OCI-LY1 (cell line): ENCODE measurements at regions not wholly inside any gene's neighbourhood (a gene's known extent, or its start where the extent isn't known, plus 50 kb on each side); places are given as distances from the start of the nearest gene placed in this dataset.
A peak's percentile ranks its signal among the peaks of the same experiment; 100 is the strongest.

Experiments
- H2AFZ ChIP-seq: fragments of 200-600 bp; sonication (generic), shearing (Covaris generic); 2 replicates; pipeline ENCODE4 v1.6.0; 2014; ENCODE audit warnings: antibody characterized with exemption, mild to moderate bottlenecking, low read length
- H3F3A ChIP-seq: fragments of 200-600 bp; sonication (generic), shearing (Covaris generic); 2 replicates; pipeline ENCODE4 v1.6.0; 2014; ENCODE audit warnings: mild to moderate bottlenecking, antibody characterized with exemption, low read length, moderate library complexity; ENCODE audit not compliant: insufficient read depth
- H3K27ac ChIP-seq: fragments of 200-600 bp; sonication (generic); 2 replicates; pipeline ENCODE4 v1.5.1; 2014; ENCODE audit warnings: low read length, mixed run types, mild to moderate bottlenecking, low read depth; ENCODE audit not compliant: poor library complexity, severe bottlenecking
- H3K27me3 ChIP-seq: fragments of 200-600 bp; sonication (generic); 2 replicates; pipeline ENCODE4 v1.6.0; 2014; ENCODE audit warnings: antibody characterized with exemption, mild to moderate bottlenecking, low read length, moderate library complexity; ENCODE audit not compliant: insufficient read depth
- H3K36me3 ChIP-seq: fragments of 200-600 bp; sonication (generic); 2 replicates; pipeline ENCODE4 v1.6.1; 2014; ENCODE audit warnings: mild to moderate bottlenecking, antibody characterized with exemption, low read length, moderate library complexity, mixed read lengths; ENCODE audit not compliant: insufficient read depth
- H3K4me1 ChIP-seq: fragments of 200-600 bp; sonication (generic); 2 replicates; pipeline ENCODE4 v1.5.1; 2014; ENCODE audit warnings: mild to moderate bottlenecking, low read length, moderate library complexity; ENCODE audit not compliant: insufficient read depth, severe bottlenecking
- H3K4me2 ChIP-seq: fragments of 200-600 bp; sonication (generic), shearing (Covaris generic); 2 replicates; pipeline ENCODE4 v1.6.1; 2014; ENCODE audit warnings: low read length
- H3K4me3 ChIP-seq: fragments of 200-600 bp; sonication (generic); 2 replicates; pipeline ENCODE4 v1.5.1; 2014; ENCODE audit warnings: low read length, low read depth, mild to moderate bottlenecking, mixed read lengths; ENCODE audit not compliant: poor library complexity, severe bottlenecking
- H3K79me2 ChIP-seq: fragments of 200-600 bp; shearing (Covaris generic); 2 replicates; pipeline ENCODE4 v1.6.1; 2016; ENCODE audit warnings: mixed run types, low read length, mixed read lengths; ENCODE audit not compliant: insufficient read depth
- H3K9ac ChIP-seq: fragments of 200-600 bp; sonication (generic), shearing (Covaris generic); 2 replicates; pipeline ENCODE4 v1.6.1; 2014; ENCODE audit warnings: mild to moderate bottlenecking, low read length, mixed read lengths
- H3K9me2 ChIP-seq: fragments of 200-600 bp; sonication (generic), shearing (Covaris generic); 2 replicates; pipeline ENCODE4 v1.6.1; 2014; ENCODE audit warnings: low read depth, mild to moderate bottlenecking, low read length, mixed read lengths
- H3K9me3 ChIP-seq: fragments of 200-600 bp; shearing (Covaris generic); 2 replicates; pipeline ENCODE4 v1.6.1; 2014; ENCODE audit warnings: low read length, mixed read lengths
- H4K20me1 ChIP-seq: fragments of 200-600 bp; sonication (generic), shearing (Covaris generic); 2 replicates; pipeline ENCODE4 v1.6.0; 2016; ENCODE audit warnings: mild to moderate bottlenecking, low read length; ENCODE audit not compliant: insufficient read depth
- CTCF ChIP-seq: fragments of 200-600 bp; sonication (generic), shearing (Covaris generic); IDR thresholded peaks from 2 replicates; pipeline ENCODE4 v1.5.1; 2017; ENCODE audit warnings: mild to moderate bottlenecking, antibody characterized with exemption, low read length, moderate library complexity, mixed read lengths
- EZH2 ChIP-seq: fragments of 200-600 bp; sonication (generic), shearing (Covaris generic); IDR thresholded peaks from 2 replicates; pipeline ENCODE4 v1.8.0; 2017; ENCODE audit warnings: borderline replicate concordance, mixed run types, mild to moderate bottlenecking, antibody characterized with exemption, low read length, moderate library complexity, mixed read lengths

- no peak overlapping the region for H3K4me2 ChIP-seq
- H4K20me1 ChIP-seq = no peaks in the 10 kb centered on the region
- no peak overlapping the region for H3K4me3 ChIP-seq
- H2AFZ ChIP-seq = peak overlapping the region; percentile 38; the same call in 1 of the 2 replicates
- H3F3A ChIP-seq = no peaks in the 10 kb centered on the region; the same call in 1 of the 2 replicates
- TF ChIP-seq EZH2 (no peak), CTCF (no peak)
- H3K9me2 ChIP-seq = no peaks in the 10 kb centered on the region
- no peaks in the 10 kb centered on the region for H3K36me3 ChIP-seq
- no peaks in the 10 kb centered on the region for H3K79me2 ChIP-seq
- H3K9ac ChIP-seq = no peak overlapping the region
- no peaks in the 10 kb centered on the region for H3K27me3 ChIP-seq
- peaks cover 38% of the 10 kb centered on the region for H3K4me1 ChIP-seq
- H3K27ac ChIP-seq = no peak overlapping the region
- no peaks in the 10 kb centered on the region for H3K9me3 ChIP-seq
These were observed 1829.4 kb downstream of the PCDH9 start for GRCh38 chr13:65400702-65401101.

- no peak overlapping the region for H3K27ac ChIP-seq
These were observed 1842.3 kb downstream of the PCDH9 start for GRCh38 chr13:65387743-65388347.

GRCh38 chr13:65378943-65379519 is 1851.1 kb downstream of the PCDH9 start:
- Histone ChIP-seq H2AFZ (no peak overlapping the region), H3K9me3 (peaks cover 25% of the 10 kb centered on the region), H3K4me1 (no peaks in the 10 kb centered on the region), H3K4me3 (no peak overlapping the region), H4K20me1 (no peaks in the 10 kb centered on the region), H3K27ac (no peak overlapping the region), H3K27me3 (no peaks in the 10 kb centered on the region), H3K36me3 (no peaks in the 10 kb centered on the region; the same call in 1 of the 2 replicates), H3F3A (no peaks in the 10 kb centered on the region), H3K79me2 (no peaks in the 10 kb centered on the region), H3K9ac (no peak overlapping the region), H3K9me2 (no peaks in the 10 kb centered on the region), H3K4me2 (no peak overlapping the region)
- TF ChIP-seq CTCF = no peak
- TF ChIP-seq EZH2 = no peak

More at GRCh38 chr13:65387743-65388347, 1842.3 kb downstream of the PCDH9 start:
- Histone ChIP-seq H3K27me3 (no peaks in the 10 kb centered on the region), H3K9me2 (no peaks in the 10 kb centered on the region), H2AFZ (no peak overlapping the region), H3K4me1 (no peaks in the 10 kb centered on the region), H3K36me3 (no peaks in the 10 kb centered on the region), H3K79me2 (no peaks in the 10 kb centered on the region), H4K20me1 (no peaks in the 10 kb centered on the region), H3K9ac (no peak overlapping the region), H3F3A (no peaks in the 10 kb centered on the region), H3K9me3 (peaks cover 10% of the 10 kb centered on the region; the same call in 1 of the 2 replicates), H3K4me3 (no peak overlapping the region), H3K4me2 (no peak overlapping the region)
- TF ChIP-seq CTCF (no peak), EZH2 (no peak)
